ENCODE measurements at regions not wholly inside any gene's neighbourhood (a gene's known extent, or its start where the extent isn't known, plus 50 kb on each side); places are given as distances from the start of the nearest gene placed in this dataset.
"Not testable (repeated sequence)": the region's sequence is repeated elsewhere in the genome, so short reads cannot be mapped to it uniquely, and the experiment has no call there.

- H3K4me3 ChIP-seq (ENCODE audit: low read depth, low read length), result no peak overlapping the region
- TF ChIP-seq, protein P1, sequence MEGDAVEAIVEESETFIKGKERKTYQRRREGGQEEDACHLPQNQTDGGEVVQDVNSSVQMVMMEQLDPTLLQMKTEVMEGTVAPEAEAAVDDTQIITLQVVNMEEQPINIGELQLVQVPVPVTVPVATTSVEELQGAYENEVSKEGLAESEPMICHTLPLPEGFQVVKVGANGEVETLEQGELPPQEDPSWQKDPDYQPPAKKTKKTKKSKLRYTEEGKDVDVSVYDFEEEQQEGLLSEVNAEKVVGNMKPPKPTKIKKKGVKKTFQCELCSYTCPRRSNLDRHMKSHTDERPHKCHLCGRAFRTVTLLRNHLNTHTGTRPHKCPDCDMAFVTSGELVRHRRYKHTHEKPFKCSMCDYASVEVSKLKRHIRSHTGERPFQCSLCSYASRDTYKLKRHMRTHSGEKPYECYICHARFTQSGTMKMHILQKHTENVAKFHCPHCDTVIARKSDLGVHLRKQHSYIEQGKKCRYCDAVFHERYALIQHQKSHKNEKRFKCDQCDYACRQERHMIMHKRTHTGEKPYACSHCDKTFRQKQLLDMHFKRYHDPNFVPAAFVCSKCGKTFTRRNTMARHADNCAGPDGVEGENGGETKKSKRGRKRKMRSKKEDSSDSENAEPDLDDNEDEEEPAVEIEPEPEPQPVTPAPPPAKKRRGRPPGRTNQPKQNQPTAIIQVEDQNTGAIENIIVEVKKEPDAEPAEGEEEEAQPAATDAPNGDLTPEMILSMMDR (IDR thresholded peaks at IDR 0.05; ENCODE audit: borderline replicate concordance, insufficient read depth, low read depth, low read length), result no peak
Measured at GRCh38 chr6:76831299-76831698, 632.0 kb downstream of the HTR1B start.

GRCh38 chr6:76823578-76823977 lies 639.7 kb downstream of the HTR1B start:
- not testable (repeated sequence) for H3K4me3 ChIP-seq (ENCODE audit: low read depth, low read length)

- TF ChIP-seq, protein P1 (IDR thresholded peaks at IDR 0.05; ENCODE audit: borderline replicate concordance, insufficient read depth, low read depth, low read length), result no peak
- no peak overlapping the region for H3K4me3 ChIP-seq (ENCODE audit: low read depth, low read length)
Measured at GRCh38 chr6:76818451-76818850, 644.8 kb downstream of the HTR1B start.

DNA sequence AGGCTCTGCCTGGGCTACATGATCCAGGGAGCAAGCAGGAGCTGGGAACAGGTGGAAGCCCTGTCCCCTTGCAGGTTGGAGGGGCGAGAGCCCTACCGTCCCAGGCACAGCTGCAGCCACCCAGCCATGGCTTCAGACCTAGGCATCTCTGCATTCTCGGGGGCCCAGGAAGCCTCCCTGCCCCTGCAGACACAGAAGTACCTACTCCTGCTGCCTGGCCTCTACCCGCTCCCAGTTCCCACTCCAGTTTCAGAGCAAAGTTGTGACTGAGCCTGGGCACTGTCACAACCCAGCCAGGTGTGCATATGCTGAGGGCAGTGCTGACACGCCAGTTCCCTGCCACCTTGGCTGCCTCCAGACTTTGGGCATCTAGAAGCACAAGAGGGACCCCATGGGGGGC lies 645.9 kb downstream of the HTR1B start:
- no peak overlapping the region for H3K4me3 ChIP-seq (ENCODE audit: low read depth, low read length)
- TF ChIP-seq, protein P1 (IDR thresholded peaks at IDR 0.05; ENCODE audit: borderline replicate concordance, insufficient read depth, low read depth, low read length), result no peak

- H3K4me3 ChIP-seq (ENCODE audit: low read depth, low read length), result no peak overlapping the region
- TF ChIP-seq, protein P1 (IDR thresholded peaks at IDR 0.05; ENCODE audit: borderline replicate concordance, insufficient read depth, low read depth, low read length), result no peak
Measured at GRCh38 chr6:76814496-76815458, 648.5 kb downstream of the HTR1B start.

GRCh38 chr6:76810286-76810685 lies 653.0 kb downstream of the HTR1B start:
- TF ChIP-seq, protein P1 (IDR thresholded peaks at IDR 0.05; ENCODE audit: borderline replicate concordance, insufficient read depth, low read depth, low read length), result no peak
- no peak overlapping the region for H3K4me3 ChIP-seq (ENCODE audit: low read depth, low read length)

GRCh38 chr6:76803038-76803580 lies 660.2 kb downstream of the HTR1B start:
- no peak overlapping the region for H3K4me3 ChIP-seq (ENCODE audit: low read depth, low read length)
- TF ChIP-seq, protein P1 (IDR thresholded peaks at IDR 0.05; ENCODE audit: borderline replicate concordance, insufficient read depth, low read depth, low read length), result no peak

All from GM12875 (cell line).